NCI-H1694 treated with DMSO at 0.1 percent for 48 hours (cell line): ENCODE measurements at regions not wholly inside any gene's neighbourhood (a gene's known extent, or its start where the extent isn't known, plus 50 kb on each side); places are given as distances from the start of the nearest gene placed in this dataset.

ENCODE experiments used
- DNase-seq: peaks from one replicate; lab custom pipeline; 2025; lab: John Stamatoyannopoulos, UW

GRCh38 chr6:156648616-156649015 is 128.6 kb upstream of the ARID1B start:
- DNase-seq, result no peak

GRCh38 chr6:156647991-156648390 is 129.2 kb upstream of the ARID1B start:
- DNase-seq, result no peak

- DNase-seq, result no peak
Measured at GRCh38 chr6:156647140-156647784, 129.9 kb upstream of the ARID1B start.

GRCh38 chr6:156646496-156646895 is 130.7 kb upstream of the ARID1B start:
- no peak for DNase-seq

- no peak for DNase-seq
Measured at GRCh38 chr6:156645097-156645496, 132.1 kb upstream of the ARID1B start.

- DNase-seq, result no peak
Measured at GRCh38 chr6:156639009-156639721, 138.0 kb upstream of the ARID1B start.

- no peak for DNase-seq
Measured at GRCh38 chr6:156638581-156638980, 138.6 kb upstream of the ARID1B start.

GRCh38 chr6:156634951-156635371 is 142.2 kb upstream of the ARID1B start:
- no peak for DNase-seq

- DNase-seq, result no peak
Measured at GRCh38 chr6:156634048-156634447, 143.1 kb upstream of the ARID1B start.

GRCh38 chr6:156633291-156633690 is 143.9 kb upstream of the ARID1B start:
- DNase-seq, result no peak

- DNase-seq, result no peak
Measured at GRCh38 chr6:156630613-156631302, 146.4 kb upstream of the ARID1B start.

GRCh38 chr6:156628805-156629204 is 148.4 kb upstream of the ARID1B start:
- DNase-seq, result no peak

GRCh38 chr6:156627524-156627923 is 149.7 kb upstream of the ARID1B start:
- no peak for DNase-seq

GRCh38 chr6:156622185-156622584 is 155.0 kb upstream of the ARID1B start:
- no peak for DNase-seq

GRCh38 chr6:156620331-156620730 is 156.8 kb upstream of the ARID1B start:
- no peak for DNase-seq

GRCh38 chr6:156618600-156619205 is 158.5 kb upstream of the ARID1B start:
- DNase-seq, result peak; percentile 82

- no peak for DNase-seq
Measured at GRCh38 chr6:156617941-156618340, 159.2 kb upstream of the ARID1B start.

GRCh38 chr6:156617376-156617775 is 159.8 kb upstream of the ARID1B start:
- DNase-seq, result no peak

- no peak for DNase-seq
Measured at GRCh38 chr6:156616495-156616894, 160.7 kb upstream of the ARID1B start.

GRCh38 chr6:156613996-156614395 is 163.2 kb upstream of the ARID1B start:
- DNase-seq, result no peak

GRCh38 chr6:156612361-156612760 is 164.8 kb upstream of the ARID1B start:
- no peak for DNase-seq

GRCh38 chr6:156602066-156602385 is 175.2 kb upstream of the ARID1B start:
- DNase-seq, result no peak
